ENCODE measurements at regions not wholly inside any gene's neighbourhood (a gene's known extent, or its start where the extent isn't known, plus 50 kb on each side); places are given as distances from the start of the nearest gene placed in this dataset.

DNA sequence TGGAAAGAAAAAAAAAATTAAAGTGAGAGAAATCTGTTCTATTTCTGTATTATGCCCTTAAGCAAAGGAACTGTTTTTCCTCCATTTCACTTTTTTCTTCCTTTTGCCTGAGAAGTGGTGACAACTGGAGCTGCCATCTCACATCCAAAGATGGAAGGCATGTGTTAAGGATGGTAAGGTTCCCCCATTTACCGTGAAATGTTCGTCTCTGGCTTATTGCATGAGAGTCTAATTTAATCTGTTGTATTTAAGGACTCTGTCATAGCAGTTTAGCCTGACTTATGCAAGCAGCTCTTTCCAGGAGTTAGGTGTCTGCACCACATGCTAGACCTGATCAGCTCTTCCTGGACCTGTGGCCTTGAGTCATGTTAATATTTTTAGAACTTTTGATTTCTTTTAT, 389.5 kb upstream of the MAP3K7 start:
- no peak overlapping the region for H3K4me3 ChIP-seq (ENCODE audit: low read depth, low read length)
- no peak for TF ChIP-seq POLR2A (IDR thresholded peaks at IDR 0.05; ENCODE audit: extremely low read depth, insufficient read length)
- TF ChIP-seq MYC (IDR thresholded peaks at IDR 0.05; ENCODE audit: low read depth, low read length) = no peak
- TF ChIP-seq, protein P1, sequence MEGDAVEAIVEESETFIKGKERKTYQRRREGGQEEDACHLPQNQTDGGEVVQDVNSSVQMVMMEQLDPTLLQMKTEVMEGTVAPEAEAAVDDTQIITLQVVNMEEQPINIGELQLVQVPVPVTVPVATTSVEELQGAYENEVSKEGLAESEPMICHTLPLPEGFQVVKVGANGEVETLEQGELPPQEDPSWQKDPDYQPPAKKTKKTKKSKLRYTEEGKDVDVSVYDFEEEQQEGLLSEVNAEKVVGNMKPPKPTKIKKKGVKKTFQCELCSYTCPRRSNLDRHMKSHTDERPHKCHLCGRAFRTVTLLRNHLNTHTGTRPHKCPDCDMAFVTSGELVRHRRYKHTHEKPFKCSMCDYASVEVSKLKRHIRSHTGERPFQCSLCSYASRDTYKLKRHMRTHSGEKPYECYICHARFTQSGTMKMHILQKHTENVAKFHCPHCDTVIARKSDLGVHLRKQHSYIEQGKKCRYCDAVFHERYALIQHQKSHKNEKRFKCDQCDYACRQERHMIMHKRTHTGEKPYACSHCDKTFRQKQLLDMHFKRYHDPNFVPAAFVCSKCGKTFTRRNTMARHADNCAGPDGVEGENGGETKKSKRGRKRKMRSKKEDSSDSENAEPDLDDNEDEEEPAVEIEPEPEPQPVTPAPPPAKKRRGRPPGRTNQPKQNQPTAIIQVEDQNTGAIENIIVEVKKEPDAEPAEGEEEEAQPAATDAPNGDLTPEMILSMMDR (IDR thresholded peaks at IDR 0.05; ENCODE audit: low read depth, low read length) = no peak
- DNase-seq (ENCODE audit: low read depth) = no peak

DNA sequence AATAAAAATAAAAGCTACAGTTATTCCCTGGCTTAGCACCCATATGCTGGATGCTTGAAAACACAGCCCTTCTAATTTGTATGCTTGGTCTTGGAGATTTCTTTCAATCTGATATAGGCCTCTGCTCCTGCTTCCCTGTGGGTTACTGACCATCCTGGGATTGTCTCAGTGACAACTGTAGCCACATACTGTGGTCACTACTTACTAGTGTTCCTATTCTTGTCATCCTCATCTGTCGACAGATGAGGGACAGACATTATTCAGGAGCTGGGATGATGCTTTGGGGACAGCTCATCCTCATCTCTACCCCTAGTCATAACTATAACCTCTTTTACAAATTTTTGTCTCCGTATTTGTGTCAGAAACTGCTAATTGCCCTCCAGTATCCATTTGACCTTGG, 388.9 kb upstream of the MAP3K7 start:
- DNase-seq (ENCODE audit: low read depth) = no peak
- H3K4me3 ChIP-seq (ENCODE audit: low read depth, low read length) = no peak overlapping the region
- TF ChIP-seq, protein P2, sequence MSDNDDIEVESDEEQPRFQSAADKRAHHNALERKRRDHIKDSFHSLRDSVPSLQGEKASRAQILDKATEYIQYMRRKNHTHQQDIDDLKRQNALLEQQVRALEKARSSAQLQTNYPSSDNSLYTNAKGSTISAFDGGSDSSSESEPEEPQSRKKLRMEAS (IDR thresholded peaks at IDR 0.05; ENCODE audit: low read depth, low read length) = no peak
- no peak for TF ChIP-seq POLR2A (IDR thresholded peaks at IDR 0.05; ENCODE audit: extremely low read depth, insufficient read length)
- TF ChIP-seq, protein P1 (IDR thresholded peaks at IDR 0.05; ENCODE audit: low read depth, low read length) = no peak
- TF ChIP-seq MYC (IDR thresholded peaks at IDR 0.05; ENCODE audit: low read depth, low read length) = no peak

- TF ChIP-seq, protein P2 (IDR thresholded peaks at IDR 0.05; ENCODE audit: low read depth, low read length) = no peak
- H3K4me3 ChIP-seq (ENCODE audit: low read depth, low read length) = no peak overlapping the region
- no peak for DNase-seq (ENCODE audit: low read depth)
These were observed 386.3 kb upstream of the MAP3K7 start for GRCh38 chr6:90973188-90973587.

- TF ChIP-seq MYC (IDR thresholded peaks at IDR 0.05; ENCODE audit: low read depth, low read length) (no peak), POLR2A (IDR thresholded peaks at IDR 0.05; ENCODE audit: extremely low read depth, insufficient read length) (no peak)
- TF ChIP-seq, protein P1 (IDR thresholded peaks at IDR 0.05; ENCODE audit: low read depth, low read length) = no peak
- TF ChIP-seq, protein P2 (IDR thresholded peaks at IDR 0.05; ENCODE audit: low read depth, low read length) = no peak
- H3K4me3 ChIP-seq (ENCODE audit: low read depth, low read length) = no peak overlapping the region
- DNase-seq (ENCODE audit: low read depth) = no peak
These were observed 383.8 kb upstream of the MAP3K7 start for GRCh38 chr6:90970672-90971071.

GRCh38 chr6:90967471-90967870, 380.6 kb upstream of the MAP3K7 start:
- H3K4me3 ChIP-seq (ENCODE audit: low read depth, low read length) = no peak overlapping the region
- DNase-seq (ENCODE audit: low read depth) = no peak
- TF ChIP-seq POLR2A (IDR thresholded peaks at IDR 0.05; ENCODE audit: extremely low read depth, insufficient read length) (no peak), MYC (IDR thresholded peaks at IDR 0.05; ENCODE audit: low read depth, low read length) (no peak)
- TF ChIP-seq, protein P2 (IDR thresholded peaks at IDR 0.05; ENCODE audit: low read depth, low read length) = no peak
- TF ChIP-seq, protein P1 (IDR thresholded peaks at IDR 0.05; ENCODE audit: low read depth, low read length) = no peak

- no peak for DNase-seq (ENCODE audit: low read depth)
- TF ChIP-seq POLR2A (IDR thresholded peaks at IDR 0.05; ENCODE audit: extremely low read depth, insufficient read length) (no peak), MYC (IDR thresholded peaks at IDR 0.05; ENCODE audit: low read depth, low read length) (no peak)
- TF ChIP-seq, protein P2 (IDR thresholded peaks at IDR 0.05; ENCODE audit: low read depth, low read length) = no peak
- TF ChIP-seq, protein P1 (IDR thresholded peaks at IDR 0.05; ENCODE audit: low read depth, low read length) = no peak
- no peak overlapping the region for H3K4me3 ChIP-seq (ENCODE audit: low read depth, low read length)
These were observed 373.5 kb upstream of the MAP3K7 start for GRCh38 chr6:90960324-90960723.
